Endodermal cell (in vitro differentiated cells): ENCODE measurements at regions not wholly inside any gene's neighbourhood (a gene's known extent, or its start where the extent isn't known, plus 50 kb on each side); places are given as distances from the start of the nearest gene placed in this dataset.

Experiments used
- DNase-seq: peaks from one replicate; pipeline ENCODE4 v3.0.0-alpha.2; 2017
- H3K27ac ChIP-seq: 2 replicates; pipeline ENCODE4 v1.5.1; 2013; ENCODE audit warnings: mild to moderate bottlenecking, low read depth, low read length, moderate library complexity
- H3K27me3 ChIP-seq: 2 replicates; pipeline ENCODE4 v1.6.1; 2013; ENCODE audit warnings: mild to moderate bottlenecking, low read length, moderate library complexity; ENCODE audit not compliant: insufficient read depth, control insufficient read depth, poor library complexity, severe bottlenecking
- H3K36me3 ChIP-seq: 2 replicates; pipeline ENCODE4 v1.7.0; 2013; ENCODE audit warnings: mild to moderate bottlenecking, low read length, moderate library complexity; ENCODE audit not compliant: control insufficient read depth, insufficient read depth
- H3K4me1 ChIP-seq: one replicate; pipeline ENCODE4 v1.7.0; 2013; ENCODE audit warnings: low read length; ENCODE audit not compliant: control insufficient read depth, insufficient read depth
- H3K4me3 ChIP-seq: 2 replicates; pipeline ENCODE4 v1.5.1; 2013; ENCODE audit warnings: mild to moderate bottlenecking, low read length, moderate library complexity
- H3K9ac ChIP-seq: 2 replicates; pipeline ENCODE4 v1.6.1; 2013; ENCODE audit warnings: mild to moderate bottlenecking, low read length, moderate library complexity; ENCODE audit not compliant: poor library complexity, severe bottlenecking; ENCODE audit errors: extremely low read depth
- H3K9me3 ChIP-seq: 2 replicates; pipeline ENCODE4 v1.6.1; 2013; ENCODE audit warnings: mild to moderate bottlenecking, low read length, moderate library complexity; ENCODE audit not compliant: control insufficient read depth
- H3K27ac Mint-ChIP-seq: 2 replicates; pipeline ENCODE4 v1.8.0; 2020; ENCODE audit warnings: mixed read lengths
- H3K27me3 Mint-ChIP-seq: 2 replicates; pipeline ENCODE4 v1.8.0; 2021; ENCODE audit warnings: mild to moderate bottlenecking, mixed read lengths; ENCODE audit not compliant: insufficient read depth
- H3K36me3 Mint-ChIP-seq: 2 replicates; pipeline ENCODE4 v1.8.0; 2020; ENCODE audit warnings: low read depth, mixed read lengths
- H3K4me1 Mint-ChIP-seq: 2 replicates; pipeline ENCODE4 v1.8.0; 2020; ENCODE audit warnings: mixed read lengths
- H3K4me3 Mint-ChIP-seq: 2 replicates; pipeline ENCODE4 v1.8.0; 2020; ENCODE audit warnings: mild to moderate bottlenecking, moderate library complexity, mixed read lengths
- H3K9me3 Mint-ChIP-seq: 2 replicates; pipeline ENCODE4 v1.8.0; 2020; ENCODE audit warnings: mild to moderate bottlenecking, mixed read lengths
- WGBS, 2 experiments: methylation state at CpG; one replicate each; pipeline versions ENCODE4 v1.1.5 to v1.1.7; 2013; ENCODE audit warnings: missing lambda C conversion rate in 2 of 2, mixed read lengths in 1 of 2; ENCODE audit not compliant: insufficient coverage in 1 of 2, insufficient read length in 1 of 2; 5-methylcytosine and 5-hydroxymethylcytosine counted together
- TF ChIP-seq, protein P1 (sequence below): fragments of 200-600 bp; sonication (generic); conservative IDR thresholded peaks from 2 replicates; pipeline ENCODE4 v1.5.0; 2021; ENCODE audit warnings: antibody characterized with exemption, mild to moderate bottlenecking

DNA sequence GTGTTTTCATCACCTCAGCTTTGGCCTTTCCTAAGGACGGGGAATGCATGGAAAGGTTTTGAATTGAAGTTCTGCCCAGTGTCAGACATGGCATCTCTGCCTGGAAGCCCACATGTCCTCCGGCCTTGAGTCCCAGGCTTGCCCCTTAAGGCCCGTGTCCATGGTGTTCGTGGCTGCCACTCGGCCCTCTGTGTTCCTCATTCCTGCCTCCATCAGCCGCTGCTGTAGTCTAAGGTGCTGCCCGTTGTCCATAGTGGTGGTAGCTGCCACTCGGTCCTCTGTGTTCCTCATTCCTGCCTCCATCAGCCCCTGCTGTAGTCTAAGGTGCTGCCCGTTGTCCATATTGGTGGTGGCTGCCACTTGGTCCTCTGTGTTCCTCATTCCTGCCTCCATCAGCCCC, 180.7 kb upstream of the SHH start:
- 88 to 91% methylated on average over 7 to 9 of the region's 9 CpGs for WGBS, 2 experiments
- DNase-seq: peak; percentile 16
- TF ChIP-seq, protein P1, sequence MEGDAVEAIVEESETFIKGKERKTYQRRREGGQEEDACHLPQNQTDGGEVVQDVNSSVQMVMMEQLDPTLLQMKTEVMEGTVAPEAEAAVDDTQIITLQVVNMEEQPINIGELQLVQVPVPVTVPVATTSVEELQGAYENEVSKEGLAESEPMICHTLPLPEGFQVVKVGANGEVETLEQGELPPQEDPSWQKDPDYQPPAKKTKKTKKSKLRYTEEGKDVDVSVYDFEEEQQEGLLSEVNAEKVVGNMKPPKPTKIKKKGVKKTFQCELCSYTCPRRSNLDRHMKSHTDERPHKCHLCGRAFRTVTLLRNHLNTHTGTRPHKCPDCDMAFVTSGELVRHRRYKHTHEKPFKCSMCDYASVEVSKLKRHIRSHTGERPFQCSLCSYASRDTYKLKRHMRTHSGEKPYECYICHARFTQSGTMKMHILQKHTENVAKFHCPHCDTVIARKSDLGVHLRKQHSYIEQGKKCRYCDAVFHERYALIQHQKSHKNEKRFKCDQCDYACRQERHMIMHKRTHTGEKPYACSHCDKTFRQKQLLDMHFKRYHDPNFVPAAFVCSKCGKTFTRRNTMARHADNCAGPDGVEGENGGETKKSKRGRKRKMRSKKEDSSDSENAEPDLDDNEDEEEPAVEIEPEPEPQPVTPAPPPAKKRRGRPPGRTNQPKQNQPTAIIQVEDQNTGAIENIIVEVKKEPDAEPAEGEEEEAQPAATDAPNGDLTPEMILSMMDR: no peak
- no peaks in the 10 kb centered on the region for H3K4me1 Mint-ChIP-seq
- H3K27me3 ChIP-seq: no peaks in the 10 kb centered on the region
- H3K36me3 ChIP-seq: no peaks in the 10 kb centered on the region
- no peak overlapping the region for H3K27ac Mint-ChIP-seq
- no peak overlapping the region for H3K4me3 ChIP-seq
- H3K9ac ChIP-seq: no peak overlapping the region
- no peaks in the 10 kb centered on the region for H3K36me3 Mint-ChIP-seq
- H3K27ac ChIP-seq: no peak overlapping the region
- no peaks in the 10 kb centered on the region for H3K4me1 ChIP-seq
- peaks cover 13% of the 10 kb centered on the region for H3K9me3 Mint-ChIP-seq
- H3K9me3 ChIP-seq: no peaks in the 10 kb centered on the region
- H3K4me3 Mint-ChIP-seq: no peak overlapping the region
- peaks cover 4% of the 10 kb centered on the region for H3K27me3 Mint-ChIP-seq

DNA sequence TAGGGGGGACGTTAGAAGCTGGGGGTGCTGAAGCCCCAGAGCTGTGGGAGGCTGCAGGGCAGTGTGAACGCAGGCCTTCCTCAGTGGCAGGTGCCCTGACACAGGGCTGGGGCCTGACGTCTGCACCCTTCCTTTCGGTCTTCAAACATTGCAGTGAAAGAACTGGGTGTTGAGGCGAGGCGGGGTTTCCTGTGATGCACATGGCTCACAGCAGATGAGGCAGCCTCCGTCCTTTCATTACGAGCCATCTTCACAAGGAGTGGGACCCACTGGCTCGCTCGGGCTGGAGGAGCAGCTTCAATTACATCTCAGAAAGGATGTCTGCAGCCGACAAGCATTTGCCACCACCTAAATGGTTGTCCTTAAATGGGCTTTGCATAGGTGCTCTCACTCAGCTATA, 180.3 kb upstream of the SHH start:
- Mint-ChIP-seq H3K27ac (no peak overlapping the region), H3K9me3 (peaks cover 13% of the 10 kb centered on the region), H3K36me3 (no peaks in the 10 kb centered on the region), H3K4me3 (no peak overlapping the region), H3K27me3 (peaks cover 4% of the 10 kb centered on the region), H3K4me1 (no peaks in the 10 kb centered on the region)
- Histone ChIP-seq H3K9ac (no peak overlapping the region), H3K27me3 (no peaks in the 10 kb centered on the region), H3K27ac (no peak overlapping the region), H3K36me3 (no peaks in the 10 kb centered on the region), H3K9me3 (no peaks in the 10 kb centered on the region), H3K4me3 (no peak overlapping the region), H3K4me1 (no peaks in the 10 kb centered on the region)
- TF ChIP-seq, protein P1: no peak
- WGBS, 2 experiments: 85 to 98% methylated on average over 11 of the region's 11 CpGs
- DNase-seq: peak; percentile 28

DNA sequence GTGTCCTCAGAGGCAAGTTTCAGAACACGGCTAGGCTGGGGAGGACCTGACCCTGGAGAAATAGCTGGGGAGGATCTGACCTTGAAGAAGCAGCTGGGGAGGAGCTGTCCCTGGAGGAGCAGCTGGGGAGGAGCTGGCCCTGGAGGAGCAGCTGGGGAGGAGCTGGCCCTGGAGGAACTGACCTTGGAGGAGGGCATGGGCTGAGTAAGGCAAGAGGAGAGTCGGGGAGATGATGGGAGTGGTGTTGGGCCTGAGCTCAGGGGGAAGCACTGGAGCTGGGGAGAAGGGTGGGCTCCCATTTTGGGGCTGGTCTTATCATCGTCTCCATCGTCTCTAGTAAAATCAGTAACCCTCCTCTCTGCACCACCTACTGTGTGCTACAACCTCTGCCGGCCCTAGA, 179.8 kb upstream of the SHH start:
- Histone ChIP-seq H3K27ac (no peak overlapping the region), H3K4me3 (no peak overlapping the region), H3K27me3 (no peaks in the 10 kb centered on the region), H3K4me1 (no peaks in the 10 kb centered on the region), H3K9me3 (no peaks in the 10 kb centered on the region), H3K36me3 (no peaks in the 10 kb centered on the region), H3K9ac (no peak overlapping the region)
- Mint-ChIP-seq H3K27me3 (peaks cover 6% of the 10 kb centered on the region), H3K4me1 (no peaks in the 10 kb centered on the region), H3K36me3 (no peaks in the 10 kb centered on the region), H3K4me3 (no peak overlapping the region), H3K27ac (no peak overlapping the region), H3K9me3 (peaks cover 13% of the 10 kb centered on the region)
- WGBS, 2 experiments: 89 to 90% methylated on average over 3 to 5 of the region's 5 CpGs
- no peak for DNase-seq
- TF ChIP-seq, protein P1: no peak
